ENCODE measurements at regions not wholly inside any gene's neighbourhood (a gene's known extent, or its start where the extent isn't known, plus 50 kb on each side); places are given as distances from the start of the nearest gene placed in this dataset.
"Not testable (repeated sequence)": the region's sequence is repeated elsewhere in the genome, so short reads cannot be mapped to it uniquely, and the experiment has no call there.

DNA sequence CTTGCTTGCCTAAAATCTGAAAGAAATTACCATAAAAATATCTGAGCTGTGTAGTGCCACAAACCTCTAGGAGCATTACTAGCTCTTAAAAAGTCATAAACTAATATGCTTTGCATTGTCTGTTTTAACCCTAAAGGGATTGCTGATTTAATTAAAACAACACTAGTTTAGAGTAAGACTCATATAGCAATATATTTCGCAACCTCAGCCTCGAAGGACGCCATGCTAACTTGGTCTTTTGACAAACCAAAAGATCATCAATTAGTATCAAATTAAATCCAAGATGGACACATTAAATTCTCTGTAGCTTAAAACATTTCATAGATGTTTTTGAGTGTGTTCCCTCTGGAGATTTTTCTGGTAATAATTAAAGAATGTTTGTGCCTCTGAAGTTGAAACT, 74.8 kb upstream of the KCNQ5 start:
- no peaks in the 10 kb centered on the region for H3K36me3 Mint-ChIP-seq

GRCh38 chr6:72551470-72551869, 70.4 kb upstream of the KCNQ5 start:
- Mint-ChIP-seq H3K9me3 (no peaks in the 10 kb centered on the region), H3K4me1 (ENCODE audit: low read depth) (peaks cover 11% of the 10 kb centered on the region), H3K4me3 (no peak overlapping the region), H3K27ac (no peak overlapping the region), H3K36me3 (no peaks in the 10 kb centered on the region), H3K27me3 (peaks cover 3% of the 10 kb centered on the region)
- POLR2A ChIA-PET: no interaction called here
- intact Hi-C loops (cut with micrococcal nuclease): loop anchor here (5.0 kb wide), 1 partner anchor 71 kb away; the partner anchor contains the start of gene KCNQ5
- no peak for DNase-seq
- CTCF ChIA-PET: no interaction called here

More for the DNA sequence above, 74.8 kb upstream of the KCNQ5 start:
- intact Hi-C loops (cut with micrococcal nuclease): no loop called here
- H3K27ac Mint-ChIP-seq: no peak overlapping the region
- no peak for DNase-seq
- no peaks in the 10 kb centered on the region for H3K4me1 Mint-ChIP-seq (ENCODE audit: low read depth)
- H3K9me3 Mint-ChIP-seq: peaks cover under 1% of the 10 kb centered on the region
- H3K27me3 Mint-ChIP-seq: peaks cover 6% of the 10 kb centered on the region
- POLR2A ChIA-PET: no interaction called here
- CTCF ChIA-PET: no interaction called here
- no peak overlapping the region for H3K4me3 Mint-ChIP-seq

- CTCF ChIA-PET: no interaction called here
- Mint-ChIP-seq H3K27me3 (peaks cover under 1% of the 10 kb centered on the region), H3K4me1 (ENCODE audit: low read depth) (peaks cover 11% of the 10 kb centered on the region), H3K4me3 (no peak overlapping the region), H3K36me3 (no peaks in the 10 kb centered on the region), H3K27ac (no peak overlapping the region), H3K9me3 (no peaks in the 10 kb centered on the region)
- no peak for DNase-seq
- POLR2A ChIA-PET: interaction anchor here (1.0 kb wide), 1 partner anchor 67 kb away, joined by 3 read pairs; no protein-coding TSS in a partner anchor
- intact Hi-C loops (cut with micrococcal nuclease): loop anchor here (5.0 kb wide), 1 partner anchor 69 kb away; the partner anchor contains the start of gene KCNQ5
These were observed 68.9 kb upstream of the KCNQ5 start for GRCh38 chr6:72552938-72553337.

DNA sequence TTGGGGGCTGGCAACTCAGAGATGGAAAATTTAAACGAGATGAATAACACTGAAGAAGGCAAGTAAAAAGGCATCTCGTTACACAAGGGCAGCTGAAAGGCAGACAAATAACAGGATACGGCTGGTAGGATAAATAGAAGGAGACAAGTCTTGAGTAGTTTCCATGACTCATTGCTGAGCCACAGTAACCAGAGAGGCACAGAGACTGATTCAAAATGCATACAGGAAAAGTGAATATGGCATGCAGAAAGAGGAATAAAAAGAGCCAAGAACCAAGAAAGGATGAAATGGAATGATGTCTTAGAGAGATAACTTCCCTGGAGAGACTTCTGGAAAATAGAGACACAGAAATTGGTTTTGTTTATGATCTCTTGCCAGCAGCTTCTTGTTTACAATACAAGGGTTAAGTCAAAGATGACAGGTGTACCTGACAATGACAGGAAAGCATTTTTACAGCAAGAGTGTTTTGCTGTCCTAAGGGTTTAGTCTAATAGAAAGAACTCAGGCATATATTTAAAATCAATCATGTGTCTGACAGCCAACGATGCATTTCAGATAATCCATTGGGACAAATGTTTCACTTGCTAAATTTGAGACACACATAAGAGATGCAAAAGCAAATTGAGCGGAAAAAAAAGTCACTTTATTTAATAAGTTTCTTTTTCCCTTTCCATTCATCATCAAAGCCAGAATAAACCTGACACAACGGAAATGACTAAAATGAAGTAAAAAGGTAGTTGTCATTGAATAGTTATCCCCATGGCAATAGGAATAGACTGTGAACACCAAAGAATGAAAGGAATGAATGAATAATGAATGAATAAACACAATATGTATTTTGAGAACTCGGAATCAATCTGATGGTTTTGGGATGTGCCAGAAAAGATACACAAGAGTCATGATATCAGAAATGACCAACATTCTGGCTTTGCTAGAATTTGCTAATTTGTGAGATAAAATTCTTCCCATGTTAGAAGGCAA, 68.0 kb upstream of the KCNQ5 start:
- no peak overlapping the region for H3K4me3 Mint-ChIP-seq
- H3K4me1 Mint-ChIP-seq (ENCODE audit: low read depth): peaks cover 11% of the 10 kb centered on the region
- H3K36me3 Mint-ChIP-seq: no peaks in the 10 kb centered on the region
- CTCF ChIA-PET: interaction anchor here (1.2 kb wide), 1 partner anchor 64 kb away, joined by 3 read pairs; no protein-coding TSS in a partner anchor
- H3K9me3 Mint-ChIP-seq: no peaks in the 10 kb centered on the region
- intact Hi-C loops (cut with micrococcal nuclease): loop anchor here (5.0 kb wide), 1 partner anchor 68 kb away; the partner anchor contains the start of gene KCNQ5
- POLR2A ChIA-PET: interaction anchor here (1.0 kb wide), 1 partner anchor 66 kb away, joined by 3 read pairs; no protein-coding TSS in a partner anchor
- H3K27ac Mint-ChIP-seq: peak overlapping the region; percentile 18
- DNase-seq: no peak
- H3K27me3 Mint-ChIP-seq: no peaks in the 10 kb centered on the region

- CTCF ChIA-PET: interaction anchor here (1.2 kb wide), 1 partner anchor 63 kb away, joined by 3 read pairs; no protein-coding TSS in a partner anchor
- no peaks in the 10 kb centered on the region for H3K27me3 Mint-ChIP-seq
- DNase-seq: no peak
- POLR2A ChIA-PET: no interaction called here
- no peak overlapping the region for H3K27ac Mint-ChIP-seq
- H3K36me3 Mint-ChIP-seq: no peaks in the 10 kb centered on the region
- H3K9me3 Mint-ChIP-seq: no peaks in the 10 kb centered on the region
- intact Hi-C loops (cut with micrococcal nuclease): loop anchor here (5.0 kb wide), 1 partner anchor 68 kb away; the partner anchor contains the start of gene KCNQ5
- peaks cover 11% of the 10 kb centered on the region for H3K4me1 Mint-ChIP-seq (ENCODE audit: low read depth)
- H3K4me3 Mint-ChIP-seq: no peak overlapping the region
These were observed 67.1 kb upstream of the KCNQ5 start for GRCh38 chr6:72554761-72555221.

GRCh38 chr6:72559067-72559466, 62.8 kb upstream of the KCNQ5 start:
- Mint-ChIP-seq H3K4me3 (no peak overlapping the region), H3K27me3 (peaks cover 2% of the 10 kb centered on the region), H3K9me3 (no peaks in the 10 kb centered on the region), H3K36me3 (no peaks in the 10 kb centered on the region), H3K27ac (no peak overlapping the region), H3K4me1 (ENCODE audit: low read depth) (peaks cover 3% of the 10 kb centered on the region)
- CTCF ChIA-PET: no interaction called here
- DNase-seq: no peak
- POLR2A ChIA-PET: no interaction called here
- intact Hi-C loops (cut with micrococcal nuclease): no loop called here

GRCh38 chr6:72559555-72559954, 62.3 kb upstream of the KCNQ5 start:
- DNase-seq: no peak
- ChIA-PET CTCF (no interaction called here), POLR2A (no interaction called here)
- intact Hi-C loops (cut with micrococcal nuclease): no loop called here
- H3K36me3 Mint-ChIP-seq: no peaks in the 10 kb centered on the region
- peaks cover 4% of the 10 kb centered on the region for H3K27me3 Mint-ChIP-seq
- H3K4me1 Mint-ChIP-seq (ENCODE audit: low read depth): no peaks in the 10 kb centered on the region
- no peak overlapping the region for H3K4me3 Mint-ChIP-seq
- no peak overlapping the region for H3K27ac Mint-ChIP-seq
- H3K9me3 Mint-ChIP-seq: no peaks in the 10 kb centered on the region

DNA sequence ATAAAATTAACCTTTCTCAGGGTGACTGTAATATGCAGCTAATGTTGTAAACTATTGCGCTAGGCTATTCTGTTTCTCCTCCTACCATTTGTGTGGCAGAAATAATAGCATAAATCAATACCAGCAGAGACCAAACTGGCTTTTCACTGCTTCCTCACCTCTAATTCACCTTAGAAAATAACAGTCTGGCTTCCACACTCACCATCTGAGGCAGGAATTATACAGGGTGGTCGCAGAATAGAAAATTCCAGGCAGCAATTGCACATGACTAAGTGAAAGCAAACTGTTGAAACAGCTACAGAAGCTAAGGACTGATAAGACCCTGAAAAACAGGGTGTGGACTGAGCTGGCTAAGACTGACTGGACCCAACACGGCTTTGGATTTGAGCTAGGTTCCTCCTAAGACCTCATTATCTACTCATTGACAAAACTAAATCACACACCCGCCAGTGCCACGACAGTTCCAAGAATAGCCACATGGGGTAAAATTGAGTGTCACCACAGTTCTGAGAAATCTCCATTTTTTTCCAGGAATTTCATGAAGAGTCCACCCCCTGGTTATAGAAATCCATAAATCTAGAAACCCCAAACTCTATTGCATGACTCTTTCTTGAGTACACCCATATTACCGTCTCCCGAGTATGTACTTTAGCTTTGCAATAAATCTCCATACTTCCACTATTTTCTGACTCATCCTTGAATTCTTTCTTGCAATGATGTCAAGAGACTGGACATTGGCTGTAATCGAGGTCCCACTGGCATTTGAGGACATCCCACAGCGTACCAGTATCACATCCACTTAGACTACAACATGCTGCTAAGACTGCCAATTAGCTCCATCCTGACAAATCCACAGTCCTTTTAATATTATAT, 60.9 kb upstream of the KCNQ5 start:
- H3K4me1 Mint-ChIP-seq (ENCODE audit: low read depth): no peaks in the 10 kb centered on the region
- ChIA-PET POLR2A (no interaction called here), CTCF (interaction anchor here (0.6 to 1.4 kb wide), 2 partner anchors 149 to 334 kb away, joined by 3 to 5 read pairs; no protein-coding TSS in a partner anchor)
- no peak overlapping the region for H3K4me3 Mint-ChIP-seq
- peaks cover 4% of the 10 kb centered on the region for H3K27me3 Mint-ChIP-seq
- intact Hi-C loops (cut with micrococcal nuclease): no loop called here
- H3K9me3 Mint-ChIP-seq: no peaks in the 10 kb centered on the region
- DNase-seq: no peak
- no peaks in the 10 kb centered on the region for H3K36me3 Mint-ChIP-seq
- H3K27ac Mint-ChIP-seq: no peak overlapping the region

GRCh38 chr6:72561629-72562028, 60.2 kb upstream of the KCNQ5 start:
- H3K4me3 Mint-ChIP-seq: no peak overlapping the region
- no peaks in the 10 kb centered on the region for H3K4me1 Mint-ChIP-seq (ENCODE audit: low read depth)
- intact Hi-C loops (cut with micrococcal nuclease): no loop called here
- H3K27me3 Mint-ChIP-seq: peaks cover 5% of the 10 kb centered on the region
- H3K27ac Mint-ChIP-seq: no peak overlapping the region
- ChIA-PET CTCF (interaction anchor here (0.6 to 0.8 kb wide), 2 partner anchors 333 to 765 kb away, joined by 3 read pairs; no protein-coding TSS in a partner anchor), POLR2A (no interaction called here)
- DNase-seq: no peak
- no peaks in the 10 kb centered on the region for H3K9me3 Mint-ChIP-seq
- H3K36me3 Mint-ChIP-seq: no peaks in the 10 kb centered on the region

DNA sequence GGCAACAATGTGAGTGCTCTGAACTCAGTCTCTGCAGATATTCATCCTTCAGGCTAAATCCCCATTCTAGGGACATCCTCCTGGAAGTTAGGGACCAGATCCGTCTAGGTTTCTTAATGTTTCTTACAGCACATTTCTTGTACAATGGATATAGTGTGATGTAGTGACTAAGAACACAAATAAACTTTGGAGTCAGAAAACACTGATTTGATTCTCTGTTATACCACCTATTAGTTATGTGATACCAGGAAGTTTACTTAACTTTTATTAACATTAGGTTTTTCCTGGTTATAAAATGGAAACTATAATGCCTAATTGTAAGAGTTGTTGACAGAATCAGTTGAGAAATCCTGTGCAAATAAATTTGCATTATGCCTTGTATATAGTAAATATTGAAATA, 57.6 kb upstream of the KCNQ5 start:
- no peaks in the 10 kb centered on the region for H3K36me3 Mint-ChIP-seq
- POLR2A ChIA-PET: no interaction called here
- no peaks in the 10 kb centered on the region for H3K9me3 Mint-ChIP-seq
- no peak overlapping the region for H3K4me3 Mint-ChIP-seq
- intact Hi-C loops (cut with micrococcal nuclease): no loop called here
- no peaks in the 10 kb centered on the region for H3K4me1 Mint-ChIP-seq (ENCODE audit: low read depth)
- H3K27me3 Mint-ChIP-seq: peaks cover 5% of the 10 kb centered on the region
- CTCF ChIA-PET: no interaction called here
- no peak overlapping the region for H3K27ac Mint-ChIP-seq
- DNase-seq: no peak

- H3K4me3 Mint-ChIP-seq; H3K27ac Mint-ChIP-seq; H3K4me1 Mint-ChIP-seq (ENCODE audit: low read depth); H3K36me3 Mint-ChIP-seq; H3K9me3 Mint-ChIP-seq; POLR2A ChIA-PET; CTCF ChIA-PET; H3K27me3 Mint-ChIP-seq; intact Hi-C loops (cut with micrococcal nuclease); DNase-seq: not testable (repeated sequence)
These were observed 49.9 kb upstream of the KCNQ5 start for GRCh38 chr6:72571993-72572392.
